ENCODE measurements at regions not wholly inside any gene's neighbourhood (a gene's known extent, or its start where the extent isn't known, plus 50 kb on each side); places are given as distances from the start of the nearest gene placed in this dataset.
"Not testable (repeated sequence)": the region's sequence is repeated elsewhere in the genome, so short reads cannot be mapped to it uniquely, and the experiment has no call there.

- DNase-seq, result no peak
Measured at GRCh38 chr3:102688556-102688930, 253.7 kb downstream of the ZPLD1 start.

GRCh38 chr3:102691507-102691906 is 256.7 kb downstream of the ZPLD1 start:
- no peak for DNase-seq

GRCh38 chr3:102699104-102699818 is 264.4 kb downstream of the ZPLD1 start:
- no peak for DNase-seq

- no peak for DNase-seq
Measured at GRCh38 chr3:102699819-102700140, 265.0 kb downstream of the ZPLD1 start.

- no peak for DNase-seq
Measured at GRCh38 chr3:102712896-102713295, 278.1 kb downstream of the ZPLD1 start.

- no peak for DNase-seq
Measured at GRCh38 chr3:102714567-102714966, 279.8 kb downstream of the ZPLD1 start.

- no peak for DNase-seq
Measured at GRCh38 chr3:102715030-102715697, 280.3 kb downstream of the ZPLD1 start.

GRCh38 chr3:102718651-102719050 is 283.8 kb downstream of the ZPLD1 start:
- no peak for DNase-seq

GRCh38 chr3:102722317-102722716 is 287.5 kb downstream of the ZPLD1 start:
- no peak for DNase-seq

GRCh38 chr3:102727340-102727739 is 292.5 kb downstream of the ZPLD1 start:
- DNase-seq, result no peak

GRCh38 chr3:102732581-102732980 is 297.8 kb downstream of the ZPLD1 start:
- DNase-seq, result not testable (repeated sequence)

- DNase-seq, result no peak
Measured at GRCh38 chr3:102733791-102734563, 299.2 kb downstream of the ZPLD1 start.

GRCh38 chr3:102735311-102735710 is 300.5 kb downstream of the ZPLD1 start:
- DNase-seq, result no peak

- DNase-seq, result no peak
Measured at GRCh38 chr3:102736288-102736974, 301.6 kb downstream of the ZPLD1 start.

GRCh38 chr3:102736975-102737304 is 302.1 kb downstream of the ZPLD1 start:
- no peak for DNase-seq

- DNase-seq, result no peak
Measured at GRCh38 chr3:102737353-102737752, 302.5 kb downstream of the ZPLD1 start.

GRCh38 chr3:102741105-102741504 is 306.3 kb downstream of the ZPLD1 start:
- no peak for DNase-seq

GRCh38 chr3:102741694-102742093 is 306.9 kb downstream of the ZPLD1 start:
- DNase-seq, result no peak

GRCh38 chr3:102745881-102746280 is 311.1 kb downstream of the ZPLD1 start:
- DNase-seq, result no peak

GRCh38 chr3:102747611-102748010 is 312.8 kb downstream of the ZPLD1 start:
- DNase-seq, result no peak

GRCh38 chr3:102748646-102749045 is 313.8 kb downstream of the ZPLD1 start:
- no peak for DNase-seq

- DNase-seq, result no peak
Measured at GRCh38 chr3:102750322-102750721, 315.5 kb downstream of the ZPLD1 start.

GRCh38 chr3:102753901-102754300 is 319.1 kb downstream of the ZPLD1 start:
- no peak for DNase-seq

GRCh38 chr3:102756706-102757105 is 321.9 kb downstream of the ZPLD1 start:
- no peak for DNase-seq
